NB4 (cell line): ENCODE measurements at regions not wholly inside any gene's neighbourhood (a gene's known extent, or its start where the extent isn't known, plus 50 kb on each side); places are given as distances from the start of the nearest gene placed in this dataset.
"Not testable (repeated sequence)": the region's sequence is repeated elsewhere in the genome, so short reads cannot be mapped to it uniquely, and the experiment has no call there.

ENCODE experiments used
- DNase-seq: peaks from one replicate; pipeline ENCODE4 v3.0.0; 2010; ENCODE audit warnings: low read depth
- H3K4me3 ChIP-seq: one replicate; pipeline ENCODE4 v1.5.1; 2011; ENCODE audit warnings: mild to moderate bottlenecking, low read depth, low read length, moderate library complexity
- MYC ChIP-seq: IDR thresholded peaks from 2 replicates; pipeline ENCODE4 v1.6.1; 2011; ENCODE audit warnings: low read depth, low read length
- POLR2A ChIP-seq: IDR thresholded peaks from 2 replicates; pipeline ENCODE4 v1.6.1; 2011; ENCODE audit warnings: mild to moderate bottlenecking; ENCODE audit not compliant: insufficient read length; ENCODE audit errors: extremely low read depth
- TF ChIP-seq, protein P1 (sequence below): IDR thresholded peaks from 2 replicates; pipeline ENCODE4 v1.6.1; 2011; ENCODE audit warnings: low read depth, low read length
- TF ChIP-seq, protein P2 (sequence below): IDR thresholded peaks from one replicate; pipeline ENCODE4 v1.5.1; 2012; ENCODE audit warnings: low read depth, low read length

DNA sequence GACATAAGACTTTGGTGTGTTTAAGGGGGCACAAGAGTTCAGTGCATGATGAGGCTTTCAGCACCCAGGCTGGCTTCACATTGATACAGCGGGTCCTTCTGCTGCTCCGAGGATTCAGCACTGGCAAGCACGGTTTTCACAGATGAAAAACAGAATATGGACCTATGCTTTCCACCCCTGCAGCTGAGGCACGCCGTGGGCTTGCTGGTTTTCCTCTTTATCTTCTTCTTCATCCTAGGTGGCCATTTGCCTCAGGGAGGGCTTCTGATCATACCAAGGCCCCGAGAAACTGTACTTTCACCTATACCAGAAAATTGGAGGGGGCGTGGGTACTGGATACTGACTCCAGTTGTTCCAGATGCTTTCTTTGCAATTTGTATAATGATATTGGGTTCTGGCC is 277.1 kb upstream of the ZNF32 start:
- TF ChIP-seq, protein P1, sequence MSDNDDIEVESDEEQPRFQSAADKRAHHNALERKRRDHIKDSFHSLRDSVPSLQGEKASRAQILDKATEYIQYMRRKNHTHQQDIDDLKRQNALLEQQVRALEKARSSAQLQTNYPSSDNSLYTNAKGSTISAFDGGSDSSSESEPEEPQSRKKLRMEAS: no peak
- TF ChIP-seq POLR2A: no peak
- TF ChIP-seq MYC: no peak
- TF ChIP-seq, protein P2, sequence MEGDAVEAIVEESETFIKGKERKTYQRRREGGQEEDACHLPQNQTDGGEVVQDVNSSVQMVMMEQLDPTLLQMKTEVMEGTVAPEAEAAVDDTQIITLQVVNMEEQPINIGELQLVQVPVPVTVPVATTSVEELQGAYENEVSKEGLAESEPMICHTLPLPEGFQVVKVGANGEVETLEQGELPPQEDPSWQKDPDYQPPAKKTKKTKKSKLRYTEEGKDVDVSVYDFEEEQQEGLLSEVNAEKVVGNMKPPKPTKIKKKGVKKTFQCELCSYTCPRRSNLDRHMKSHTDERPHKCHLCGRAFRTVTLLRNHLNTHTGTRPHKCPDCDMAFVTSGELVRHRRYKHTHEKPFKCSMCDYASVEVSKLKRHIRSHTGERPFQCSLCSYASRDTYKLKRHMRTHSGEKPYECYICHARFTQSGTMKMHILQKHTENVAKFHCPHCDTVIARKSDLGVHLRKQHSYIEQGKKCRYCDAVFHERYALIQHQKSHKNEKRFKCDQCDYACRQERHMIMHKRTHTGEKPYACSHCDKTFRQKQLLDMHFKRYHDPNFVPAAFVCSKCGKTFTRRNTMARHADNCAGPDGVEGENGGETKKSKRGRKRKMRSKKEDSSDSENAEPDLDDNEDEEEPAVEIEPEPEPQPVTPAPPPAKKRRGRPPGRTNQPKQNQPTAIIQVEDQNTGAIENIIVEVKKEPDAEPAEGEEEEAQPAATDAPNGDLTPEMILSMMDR: no peak
- DNase-seq: no peak
- H3K4me3 ChIP-seq: no peak overlapping the region

DNA sequence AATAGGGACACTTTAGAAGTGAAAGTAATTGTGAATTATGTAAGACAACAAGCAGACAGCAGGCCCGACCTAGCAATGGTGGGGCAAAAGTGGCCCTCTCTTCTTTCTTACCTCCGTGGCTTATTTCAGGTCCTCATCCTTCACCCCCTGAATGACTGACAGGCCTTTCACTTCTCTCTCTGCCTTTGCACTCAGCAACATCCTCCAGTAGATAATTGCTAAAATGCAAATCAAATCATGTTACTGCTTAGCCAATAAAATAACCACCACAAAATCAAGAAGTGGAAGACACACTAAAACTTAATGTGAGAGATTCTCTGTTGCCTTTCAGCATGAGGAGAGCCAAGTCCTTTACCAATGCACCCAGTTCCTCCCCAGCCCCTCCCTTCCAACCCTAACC is 274.6 kb upstream of the ZNF32 start:
- TF ChIP-seq POLR2A (no peak), MYC (no peak)
- TF ChIP-seq, protein P1: no peak
- TF ChIP-seq, protein P2: no peak

DNA sequence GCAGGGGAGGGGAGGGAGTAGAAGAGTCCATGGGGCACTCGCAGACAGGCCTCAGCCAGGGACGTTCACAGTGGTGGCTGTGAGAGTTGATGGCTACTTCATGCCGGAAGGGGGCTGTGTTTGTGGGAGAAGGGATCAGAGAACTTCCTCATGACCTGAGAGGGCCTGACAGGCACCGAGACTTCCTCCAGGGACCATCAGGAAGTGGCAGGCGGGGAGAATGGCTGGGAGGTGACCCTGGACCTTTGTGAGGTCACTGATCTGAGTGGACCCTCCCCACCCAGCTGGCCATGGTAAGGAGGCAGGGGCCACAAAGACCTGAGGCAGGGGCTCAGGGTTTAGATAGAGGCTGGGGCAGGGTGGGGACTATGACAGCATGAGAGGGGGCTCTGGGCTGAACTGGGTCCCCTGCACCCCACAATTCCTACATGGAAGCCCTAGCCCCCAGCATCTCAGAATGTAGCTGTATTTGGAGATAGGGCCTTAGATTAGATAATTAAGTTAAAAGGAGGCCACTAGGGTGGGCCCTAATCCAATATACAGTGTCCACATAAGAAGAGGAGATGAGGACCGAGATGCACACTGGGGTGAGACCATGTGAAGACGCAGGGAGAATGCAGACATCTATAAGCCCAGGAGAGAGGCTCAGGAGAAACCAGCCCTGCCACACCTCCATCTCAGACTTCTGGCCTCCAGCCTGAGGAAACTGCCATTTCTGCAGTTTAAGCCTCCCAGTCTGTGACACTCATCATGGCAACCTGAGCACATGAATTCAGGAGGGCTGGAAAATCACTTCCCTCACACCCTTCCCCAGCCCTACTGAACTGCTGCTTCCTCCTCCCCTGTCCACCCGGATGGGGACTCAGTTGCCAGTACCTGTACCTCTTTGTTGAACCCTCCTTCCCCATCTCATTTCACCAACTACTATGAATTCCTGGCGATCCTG is 273.9 kb upstream of the ZNF32 start:
- TF ChIP-seq MYC (no peak), POLR2A (no peak)
- TF ChIP-seq, protein P1: no peak
- TF ChIP-seq, protein P2: no peak
- no peak overlapping the region for H3K4me3 ChIP-seq
- no peak for DNase-seq

More for the DNA sequence above, 274.6 kb upstream of the ZNF32 start:
- H3K4me3 ChIP-seq: no peak overlapping the region
- DNase-seq: no peak

DNA sequence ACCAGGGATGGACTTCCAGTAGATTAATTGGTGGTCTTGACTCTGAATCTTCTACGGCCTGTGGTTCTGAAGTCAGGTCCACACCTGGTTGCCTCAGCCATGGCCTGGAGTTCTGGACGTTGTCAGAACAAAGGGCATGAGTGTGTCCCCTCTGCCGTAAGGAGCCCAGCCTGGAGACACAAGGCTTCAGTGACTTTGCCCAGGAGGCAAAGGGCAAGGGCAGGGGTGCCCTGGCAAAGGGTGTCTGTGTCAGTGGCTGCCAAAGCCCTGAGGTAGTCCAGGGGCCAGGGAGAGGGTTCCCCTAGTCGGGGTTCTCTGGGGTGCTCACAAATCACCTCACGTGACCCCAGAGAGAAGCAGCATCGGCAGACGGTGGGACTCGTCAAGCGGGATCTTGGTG is 273.2 kb upstream of the ZNF32 start:
- no peak for DNase-seq
- H3K4me3 ChIP-seq: no peak overlapping the region
- TF ChIP-seq POLR2A (no peak), MYC (no peak)
- TF ChIP-seq, protein P2: no peak

DNA sequence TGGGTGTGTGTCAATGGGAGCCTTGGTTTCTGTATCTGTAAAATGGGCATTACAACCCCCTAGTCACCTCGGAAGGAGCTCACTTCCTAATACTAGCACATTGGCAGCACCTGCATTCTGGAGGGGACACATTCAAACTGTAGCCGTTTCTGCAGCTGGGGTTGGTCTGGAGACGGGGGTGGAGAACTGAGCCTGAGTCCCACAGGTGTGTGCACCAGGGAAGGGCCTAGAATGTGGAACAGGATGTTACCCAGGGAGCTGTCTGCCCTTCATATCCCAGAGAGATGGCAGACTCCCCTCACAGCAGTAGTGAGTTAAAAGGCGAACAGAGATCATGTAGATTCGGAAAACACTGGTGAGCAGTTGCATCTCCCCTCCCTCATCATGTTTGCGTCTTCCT is 272.8 kb upstream of the ZNF32 start:
- DNase-seq: no peak
- TF ChIP-seq, protein P2: no peak
- TF ChIP-seq MYC (no peak), POLR2A (no peak)
- TF ChIP-seq, protein P1: no peak
- H3K4me3 ChIP-seq: no peak overlapping the region

DNA sequence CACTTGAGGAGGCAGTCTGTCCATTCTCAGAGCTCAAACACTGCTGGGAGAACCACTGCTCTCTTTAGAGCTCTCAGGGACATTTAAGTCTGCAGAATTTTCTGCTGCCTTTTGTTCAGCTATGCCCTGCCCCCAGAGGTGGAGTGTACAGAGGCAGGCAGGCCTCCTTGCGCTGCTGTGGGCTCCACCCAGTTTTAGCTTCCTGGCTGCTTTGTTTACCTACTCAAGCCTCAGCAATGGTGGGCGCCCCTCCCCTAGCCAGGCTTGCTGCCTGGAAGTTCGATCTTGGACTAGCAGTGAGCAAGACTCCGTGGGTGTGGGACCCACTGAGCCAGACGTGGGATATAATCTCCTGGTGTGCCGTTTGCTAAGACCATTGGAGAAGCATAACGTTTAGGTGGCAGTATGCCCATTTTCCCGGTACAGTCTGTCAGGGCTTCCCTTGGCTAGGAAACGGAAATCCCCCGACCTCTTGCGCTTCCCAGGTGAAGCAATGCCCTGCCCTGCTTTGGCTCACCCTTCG is 271.6 kb upstream of the ZNF32 start:
- H3K4me3 ChIP-seq, DNase-seq: not testable (repeated sequence)
